DOHH2 (cell line): ENCODE measurements at regions not wholly inside any gene's neighbourhood (a gene's known extent, or its start where the extent isn't known, plus 50 kb on each side); places are given as distances from the start of the nearest gene placed in this dataset.

Experiments used
- H3F3A ChIP-seq: fragments of 200-600 bp; sonication (generic), shearing (Covaris generic); 2 replicates; pipeline ENCODE4 v1.6.0; 2016; ENCODE audit warnings: antibody characterized with exemption, mild to moderate bottlenecking; ENCODE audit not compliant: control insufficient read depth, insufficient read depth
- H3K27ac ChIP-seq: fragments of 200-600 bp; sonication (generic); 2 replicates; pipeline ENCODE4 v1.5.1; 2014; ENCODE audit warnings: low read depth, mild to moderate bottlenecking, low read length, moderate library complexity
- H3K27me3 ChIP-seq: fragments of 200-600 bp; sonication (generic); 2 replicates; pipeline ENCODE4 v1.6.1; 2014; ENCODE audit warnings: mild to moderate bottlenecking, low read length, mixed read lengths; ENCODE audit not compliant: control insufficient read depth
- H3K36me3 ChIP-seq: fragments of 200-600 bp; sonication (generic); 2 replicates; pipeline ENCODE4 v1.6.1; 2014; ENCODE audit warnings: mild to moderate bottlenecking, low read length, moderate library complexity, mixed read lengths; ENCODE audit not compliant: control insufficient read depth
- H3K4me1 ChIP-seq: fragments of 200-600 bp; sonication (generic); 2 replicates; pipeline ENCODE4 v1.6.1; 2014; ENCODE audit warnings: mild to moderate bottlenecking, low read length, mixed read lengths; ENCODE audit not compliant: control insufficient read depth
- H3K4me2 ChIP-seq: fragments of 200-600 bp; sonication (generic); 2 replicates; pipeline ENCODE4 v1.6.0; 2014; ENCODE audit warnings: mild to moderate bottlenecking, low read length, moderate library complexity
- H3K4me3 ChIP-seq: fragments of 200-600 bp; sonication (generic); 2 replicates; pipeline ENCODE4 v1.5.1; 2014; ENCODE audit warnings: mild to moderate bottlenecking, low read length, mixed read lengths
- H3K79me2 ChIP-seq: fragments of 200-600 bp; sonication (generic); 2 replicates; pipeline ENCODE4 v1.6.1; 2014; ENCODE audit warnings: mild to moderate bottlenecking, low read length, mixed read lengths; ENCODE audit not compliant: control insufficient read depth
- H3K9me2 ChIP-seq: fragments of 200-600 bp; sonication (generic); replicated peaks from 2 replicates; pipeline ENCODE4 v1.6.1; 2014; ENCODE audit warnings: mild to moderate bottlenecking, low read length, mixed read lengths; ENCODE audit not compliant: control insufficient read depth
- H3K9me3 ChIP-seq: fragments of 200-600 bp; sonication (generic); 2 replicates; pipeline ENCODE4 v1.6.1; 2014; ENCODE audit warnings: antibody characterized with exemption, low read length, mixed read lengths; ENCODE audit not compliant: control insufficient read depth, insufficient read depth
- H4K20me1 ChIP-seq: fragments of 200-600 bp; sonication (generic); 2 replicates; pipeline ENCODE4 v1.6.0; 2014; ENCODE audit warnings: low read depth, mild to moderate bottlenecking, antibody characterized with exemption, low read length, moderate library complexity; ENCODE audit not compliant: control insufficient read depth, insufficient read depth
- EZH2phosphoT487 ChIP-seq: fragments of 200-600 bp; sonication (generic); IDR thresholded peaks from 2 replicates; pipeline ENCODE4 v1.6.1; 2017; ENCODE audit warnings: borderline replicate concordance, mild to moderate bottlenecking, antibody characterized with exemption, low read length, moderate library complexity, mixed read lengths
- TF ChIP-seq, protein P1 (sequence below): fragments of 200-600 bp; sonication (generic); IDR thresholded peaks from one replicate; pipeline ENCODE4 v1.5.1; 2014; ENCODE audit warnings: antibody characterized with exemption, mild to moderate bottlenecking, low read depth, low read length; ENCODE audit not compliant: poor library complexity, severe bottlenecking

DNA sequence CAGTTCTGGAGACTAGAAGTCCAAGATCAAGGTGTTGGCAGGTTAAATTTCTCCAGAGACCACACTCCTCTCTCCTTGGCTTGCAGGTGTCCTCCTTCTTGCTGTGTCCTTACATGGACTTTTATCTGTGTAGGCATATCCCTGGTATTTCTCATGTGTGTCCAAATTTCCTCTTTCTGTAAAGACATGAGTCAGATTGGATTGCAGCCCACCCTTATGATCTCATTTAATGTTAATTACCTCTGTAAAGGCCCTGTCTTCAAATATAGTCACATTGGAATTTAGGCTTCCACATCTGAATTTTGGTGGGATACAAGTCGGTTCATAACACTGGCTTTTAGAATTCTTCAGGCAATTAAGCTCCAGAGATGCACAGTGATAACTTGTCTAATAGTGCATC is 322.2 kb upstream of the GRIA1 start:
- no peaks in the 10 kb centered on the region for H3K4me1 ChIP-seq
- TF ChIP-seq, protein P1, sequence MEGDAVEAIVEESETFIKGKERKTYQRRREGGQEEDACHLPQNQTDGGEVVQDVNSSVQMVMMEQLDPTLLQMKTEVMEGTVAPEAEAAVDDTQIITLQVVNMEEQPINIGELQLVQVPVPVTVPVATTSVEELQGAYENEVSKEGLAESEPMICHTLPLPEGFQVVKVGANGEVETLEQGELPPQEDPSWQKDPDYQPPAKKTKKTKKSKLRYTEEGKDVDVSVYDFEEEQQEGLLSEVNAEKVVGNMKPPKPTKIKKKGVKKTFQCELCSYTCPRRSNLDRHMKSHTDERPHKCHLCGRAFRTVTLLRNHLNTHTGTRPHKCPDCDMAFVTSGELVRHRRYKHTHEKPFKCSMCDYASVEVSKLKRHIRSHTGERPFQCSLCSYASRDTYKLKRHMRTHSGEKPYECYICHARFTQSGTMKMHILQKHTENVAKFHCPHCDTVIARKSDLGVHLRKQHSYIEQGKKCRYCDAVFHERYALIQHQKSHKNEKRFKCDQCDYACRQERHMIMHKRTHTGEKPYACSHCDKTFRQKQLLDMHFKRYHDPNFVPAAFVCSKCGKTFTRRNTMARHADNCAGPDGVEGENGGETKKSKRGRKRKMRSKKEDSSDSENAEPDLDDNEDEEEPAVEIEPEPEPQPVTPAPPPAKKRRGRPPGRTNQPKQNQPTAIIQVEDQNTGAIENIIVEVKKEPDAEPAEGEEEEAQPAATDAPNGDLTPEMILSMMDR: no peak
- no peak for TF ChIP-seq EZH2phosphoT487

GRCh38 chr5:153187503-153187902 is 303.0 kb upstream of the GRIA1 start:
- Histone ChIP-seq H3F3A (no peaks in the 10 kb centered on the region), H3K4me2 (no peak overlapping the region), H3K9me2 (no peaks in the 10 kb centered on the region), H3K27ac (no peak overlapping the region), H3K4me3 (no peak overlapping the region), H4K20me1 (no peaks in the 10 kb centered on the region), H3K36me3 (no peaks in the 10 kb centered on the region), H3K27me3 (no peaks in the 10 kb centered on the region), H3K9me3 (no peaks in the 10 kb centered on the region), H3K79me2 (no peaks in the 10 kb centered on the region), H3K4me1 (no peaks in the 10 kb centered on the region)
- TF ChIP-seq, protein P1: no peak
- TF ChIP-seq EZH2phosphoT487: no peak

More for the DNA sequence above, 322.2 kb upstream of the GRIA1 start:
- H3K79me2 ChIP-seq: no peaks in the 10 kb centered on the region
- no peak overlapping the region for H3K4me2 ChIP-seq
- H3K27ac ChIP-seq: no peak overlapping the region
- H4K20me1 ChIP-seq: no peaks in the 10 kb centered on the region
- H3K4me3 ChIP-seq: no peak overlapping the region
- no peaks in the 10 kb centered on the region for H3F3A ChIP-seq
- no peaks in the 10 kb centered on the region for H3K36me3 ChIP-seq
- no peaks in the 10 kb centered on the region for H3K9me2 ChIP-seq
- no peaks in the 10 kb centered on the region for H3K27me3 ChIP-seq
- no peaks in the 10 kb centered on the region for H3K9me3 ChIP-seq

- Histone ChIP-seq H3K9me2 (no peaks in the 10 kb centered on the region), H4K20me1 (no peaks in the 10 kb centered on the region), H3K27ac (no peak overlapping the region), H3K4me3 (no peak overlapping the region), H3K4me2 (no peak overlapping the region), H3K27me3 (no peaks in the 10 kb centered on the region), H3K79me2 (no peaks in the 10 kb centered on the region), H3K4me1 (no peaks in the 10 kb centered on the region), H3K9me3 (no peaks in the 10 kb centered on the region), H3K36me3 (no peaks in the 10 kb centered on the region), H3F3A (no peaks in the 10 kb centered on the region)
- TF ChIP-seq, protein P1: no peak
- TF ChIP-seq EZH2phosphoT487: no peak
Measured at GRCh38 chr5:153206361-153206760, 284.1 kb upstream of the GRIA1 start.

DNA sequence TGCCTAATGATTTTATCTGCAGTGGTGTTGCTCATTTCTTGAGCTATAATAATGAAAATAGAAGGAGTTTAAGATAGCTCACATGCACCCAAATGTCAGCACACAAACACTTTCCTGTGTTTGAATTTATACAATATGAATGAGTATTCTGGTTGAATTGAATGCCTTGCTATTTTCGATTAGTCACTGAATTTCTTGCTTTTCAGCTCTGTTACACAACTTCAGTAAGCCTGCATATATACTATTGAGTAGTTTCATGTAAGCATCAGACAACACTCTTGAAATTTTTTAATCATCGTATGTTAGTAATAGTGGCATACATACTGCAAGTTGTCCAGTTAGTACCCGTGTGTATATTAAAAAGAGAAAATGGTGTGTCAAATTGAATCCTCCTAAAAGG is 281.5 kb upstream of the GRIA1 start:
- Histone ChIP-seq H3K27me3 (no peaks in the 10 kb centered on the region), H4K20me1 (no peaks in the 10 kb centered on the region), H3F3A (no peaks in the 10 kb centered on the region), H3K4me2 (no peak overlapping the region), H3K4me3 (no peak overlapping the region), H3K9me3 (no peaks in the 10 kb centered on the region), H3K4me1 (no peaks in the 10 kb centered on the region), H3K9me2 (no peaks in the 10 kb centered on the region), H3K36me3 (no peaks in the 10 kb centered on the region), H3K79me2 (no peaks in the 10 kb centered on the region), H3K27ac (no peak overlapping the region)
- TF ChIP-seq, protein P1: no peak
- no peak for TF ChIP-seq EZH2phosphoT487
